H1 (cell line): ENCODE measurements at regions not wholly inside any gene's neighbourhood (a gene's known extent, or its start where the extent isn't known, plus 50 kb on each side); places are given as distances from the start of the nearest gene placed in this dataset.
A peak's percentile ranks its signal among the peaks of the same experiment; 100 is the strongest.

Source experiments
- CTCF ChIA-PET: fragments of 300-600 bp; sonication (Branson Sonifier 250); formaldehyde crosslinking; loops from one replicate; lab custom pipeline; 2021; ENCODE audit not compliant: partially characterized antibody; lab: Charles Lee
- POLR2A ChIA-PET: fragments of 300-600 bp; sonication (Branson Sonifier 250); formaldehyde crosslinking; loops from one replicate; lab custom pipeline; 2021; ENCODE audit warnings: inconsistent platforms; ENCODE audit not compliant: partially characterized antibody; lab: Charles Lee
- DNase-seq, 2 experiments: peaks; one replicate each; pipeline versions ENCODE4 v3.0.0 to v3.0.0-alpha.2; 2010 to 2022; ENCODE audit warnings: low spot score in 2 of 2, low read depth in 1 of 2, mixed read lengths in 1 of 2
- FAIRE-seq: peaks from 2 replicates; lab custom pipeline; 2011; peaks lifted over from hg19 to GRCh38; lab: Jason Lieb, UNC
- H2AFZ ChIP-seq: 2 replicates; pipeline ENCODE4 v1.8.1; 2012; ENCODE audit warnings: low read length, inconsistent platforms
- H2AK5ac ChIP-seq: 2 replicates; pipeline ENCODE4 v1.6.1; 2013; ENCODE audit warnings: low read depth, low read length
- H2BK120ac ChIP-seq: replicated peaks from 2 replicates; pipeline ENCODE3; 2013; ENCODE audit warnings: low read depth, low read length, inconsistent platforms
- H2BK12ac ChIP-seq: 2 replicates; pipeline ENCODE4 v1.6.1; 2013; ENCODE audit warnings: low read depth, low read length
- H2BK15ac ChIP-seq: 2 replicates; pipeline ENCODE4 v1.6.1; 2013; ENCODE audit warnings: low read length
- H2BK20ac ChIP-seq: 2 replicates; pipeline ENCODE4 v1.6.1; 2013; ENCODE audit warnings: low read length
- H2BK5ac ChIP-seq: 2 replicates; pipeline ENCODE4 v1.6.1; 2013; ENCODE audit warnings: low read depth, low read length
- H3K14ac ChIP-seq: 2 replicates; pipeline ENCODE4 v1.6.1; 2013; ENCODE audit warnings: inconsistent platforms; ENCODE audit not compliant: insufficient read length
- H3K18ac ChIP-seq: 2 replicates; pipeline ENCODE4 v1.6.1; 2013; ENCODE audit warnings: low read length; ENCODE audit errors: extremely low read depth
- H3K23ac ChIP-seq: 2 replicates; pipeline ENCODE4 v1.6.1; 2013; ENCODE audit warnings: inconsistent platforms; ENCODE audit not compliant: insufficient read length
- H3K23me2 ChIP-seq: 2 replicates; pipeline ENCODE4 v1.6.1; 2013; ENCODE audit warnings: low read depth, low read length
- H3K27ac ChIP-seq: 2 replicates; pipeline ENCODE4 v1.6.1; 2011; ENCODE audit warnings: low read depth, low read length, inconsistent platforms
- H3K27me3 ChIP-seq, 4 experiments: replicated peaks in 1 of 4; 1 replicate in 1 of 4; 2 replicates in 3 of 4; pipeline versions ENCODE4 v1.6.1 to v1.8.1; 2011 to 2013; ENCODE audit warnings: low read length in 3 of 4, mild to moderate bottlenecking in 3 of 4, inconsistent platforms in 2 of 4, mixed read lengths in 2 of 4, moderate library complexity in 1 of 4; ENCODE audit not compliant: control insufficient read depth in 3 of 4, insufficient read depth in 3 of 4; ENCODE audit errors: extremely low read depth in 1 of 4
- H3K36me3 ChIP-seq, 4 experiments: 2 replicates each; pipeline versions ENCODE4 v1.6.1 to v1.8.1; 2011 to 2013; ENCODE audit warnings: mild to moderate bottlenecking in 4 of 4, low read length in 3 of 4, moderate library complexity in 2 of 4, control low read depth in 1 of 4, inconsistent platforms in 1 of 4; ENCODE audit not compliant: insufficient read depth in 4 of 4, control insufficient read depth in 2 of 4
- H3K4ac ChIP-seq: replicated peaks from 2 replicates; pipeline ENCODE3; 2013; ENCODE audit warnings: low read length, low read depth, mixed read lengths, inconsistent platforms; ENCODE audit not compliant: insufficient read length
- H3K4me1 ChIP-seq, 4 experiments: replicated peaks in 1 of 4; 1 replicate in 1 of 4; 2 replicates in 3 of 4; pipeline versions ENCODE4 v1.6.1 to v1.8.1; 2011 to 2013; ENCODE audit warnings: low read length in 3 of 4, inconsistent platforms in 2 of 4, mixed read lengths in 1 of 4; ENCODE audit not compliant: insufficient read depth in 4 of 4, control insufficient read depth in 3 of 4
- H3K4me2 ChIP-seq, 2 experiments: 2 replicates each; pipeline versions ENCODE4 v1.6.1 to v1.8.1; 2011 to 2013; ENCODE audit warnings: low read depth in 2 of 2, low read length in 2 of 2, control low read depth in 1 of 2, inconsistent platforms in 1 of 2, mild to moderate bottlenecking in 1 of 2; ENCODE audit not compliant: insufficient read depth in 1 of 2
- H3K4me3 ChIP-seq, 4 experiments: fragments of 200-600, 300-600 bp in 1 of 4; sonication (generic), shearing (Covaris generic), sonication (Bioruptor Twin) in 1 of 4; 2 replicates each; pipeline versions ENCODE4 v1.5.1 to v1.8.1; 2011 to 2016; ENCODE audit warnings: low read length in 4 of 4, low read depth in 3 of 4, control low read depth in 2 of 4, inconsistent platforms in 2 of 4, mild to moderate bottlenecking in 2 of 4, mixed read lengths in 1 of 4, moderate library complexity in 1 of 4; ENCODE audit not compliant: insufficient read depth in 2 of 4; ENCODE audit errors: extremely low read depth in 1 of 4
- H3K56ac ChIP-seq: replicated peaks from 2 replicates; pipeline ENCODE3; 2013; ENCODE audit warnings: low read depth, mild to moderate bottlenecking, mixed read lengths, low read length, inconsistent platforms; ENCODE audit not compliant: insufficient read length
- H3K79me1 ChIP-seq: 2 replicates; pipeline ENCODE4 v1.6.1; 2013; ENCODE audit warnings: low read depth, low read length, control low read depth
- H3K79me2 ChIP-seq, 2 experiments: 2 replicates each; pipeline versions ENCODE4 v1.6.1 to v1.8.1; 2012 to 2013; ENCODE audit warnings: low read length in 2 of 2, mild to moderate bottlenecking in 2 of 2, inconsistent platforms in 1 of 2; ENCODE audit not compliant: insufficient read depth in 2 of 2, control insufficient read depth in 1 of 2
- H3K9ac ChIP-seq, 4 experiments: replicated peaks in 1 of 4; 1 replicate in 1 of 4; 2 replicates in 3 of 4; pipeline versions ENCODE4 v1.6.1 to v1.8.1; 2011 to 2013; ENCODE audit warnings: low read depth in 3 of 4, low read length in 3 of 4, control low read depth in 2 of 4, mild to moderate bottlenecking in 2 of 4, moderate library complexity in 2 of 4, inconsistent platforms in 1 of 4; ENCODE audit errors: extremely low read depth in 1 of 4
- H3K9me3 ChIP-seq, 2 experiments: 2 replicates each; pipeline versions ENCODE4 v1.6.1 to v1.8.1; 2012 to 2013; ENCODE audit warnings: mild to moderate bottlenecking in 2 of 2, moderate library complexity in 2 of 2, control low read depth in 1 of 2, inconsistent platforms in 1 of 2, low read depth in 1 of 2, low read length in 1 of 2, mixed read lengths in 1 of 2; ENCODE audit not compliant: insufficient read depth in 2 of 2
- H4K20me1 ChIP-seq, 2 experiments: replicated peaks in 1 of 2; 2 replicates each; pipeline versions ENCODE3 to v1.8.1; 2011 to 2013; ENCODE audit warnings: inconsistent platforms in 2 of 2, low read length in 2 of 2, mild to moderate bottlenecking in 1 of 2; ENCODE audit not compliant: insufficient read depth in 2 of 2, control insufficient read depth in 1 of 2
- H4K5ac ChIP-seq: 2 replicates; pipeline ENCODE4 v1.6.1; 2013; ENCODE audit warnings: low read length, low read depth, mixed read lengths, inconsistent platforms; ENCODE audit not compliant: insufficient read length
- H4K8ac ChIP-seq: 2 replicates; pipeline ENCODE4 v1.8.0; 2013; ENCODE audit warnings: mild to moderate bottlenecking, moderate library complexity, low read length, inconsistent platforms; ENCODE audit not compliant: insufficient read depth; ENCODE audit errors: extremely low read depth
- H4K91ac ChIP-seq: replicated peaks from 2 replicates; pipeline ENCODE3; 2013; ENCODE audit warnings: low read length, mixed read lengths, inconsistent platforms; ENCODE audit not compliant: insufficient read length
- MAFK ChIP-seq: IDR thresholded peaks from 2 replicates; pipeline ENCODE4 v1.6.1; 2012; ENCODE audit warnings: low read depth, mild to moderate bottlenecking, improper control_type of control experiment, low read length
- NRF1 ChIP-seq: IDR thresholded peaks from 2 replicates; pipeline ENCODE4 v1.6.1; 2011; ENCODE audit warnings: mild to moderate bottlenecking, low read depth, low read length, improper control_type of control experiment
- SIN3A ChIP-seq, 2 experiments: IDR thresholded peaks in 1 of 2; conservative IDR thresholded peaks in 1 of 2; 2 replicates each; pipeline ENCODE4 v1.6.1; 2011 to 2012; ENCODE audit warnings: low read length in 2 of 2, improper control_type of control experiment in 1 of 2, low read depth in 1 of 2, mild to moderate bottlenecking in 1 of 2
- TBP ChIP-seq: IDR thresholded peaks from 2 replicates; pipeline ENCODE4 v1.6.1; 2011; ENCODE audit warnings: low read depth, low read length, improper control_type of control experiment
- WGBS, 2 experiments: shearing (Covaris generic) in 1 of 2; methylation state at CpG; one replicate each; pipeline versions ENCODE4 v1.1.6 to v1.1.7; 2013 to 2015; ENCODE audit warnings: low lambda C conversion rate in 2 of 2, mixed read lengths in 2 of 2, inconsistent platforms in 1 of 2, low coverage in 1 of 2, missing lambda C conversion rate in 1 of 2; ENCODE audit not compliant: insufficient replicate concordance in 2 of 2, insufficient coverage in 1 of 2, insufficient read length in 1 of 2; ENCODE audit errors: extremely low coverage in 1 of 2, missing lambda C conversion rate in 1 of 2; 5-methylcytosine and 5-hydroxymethylcytosine counted together

DNA sequence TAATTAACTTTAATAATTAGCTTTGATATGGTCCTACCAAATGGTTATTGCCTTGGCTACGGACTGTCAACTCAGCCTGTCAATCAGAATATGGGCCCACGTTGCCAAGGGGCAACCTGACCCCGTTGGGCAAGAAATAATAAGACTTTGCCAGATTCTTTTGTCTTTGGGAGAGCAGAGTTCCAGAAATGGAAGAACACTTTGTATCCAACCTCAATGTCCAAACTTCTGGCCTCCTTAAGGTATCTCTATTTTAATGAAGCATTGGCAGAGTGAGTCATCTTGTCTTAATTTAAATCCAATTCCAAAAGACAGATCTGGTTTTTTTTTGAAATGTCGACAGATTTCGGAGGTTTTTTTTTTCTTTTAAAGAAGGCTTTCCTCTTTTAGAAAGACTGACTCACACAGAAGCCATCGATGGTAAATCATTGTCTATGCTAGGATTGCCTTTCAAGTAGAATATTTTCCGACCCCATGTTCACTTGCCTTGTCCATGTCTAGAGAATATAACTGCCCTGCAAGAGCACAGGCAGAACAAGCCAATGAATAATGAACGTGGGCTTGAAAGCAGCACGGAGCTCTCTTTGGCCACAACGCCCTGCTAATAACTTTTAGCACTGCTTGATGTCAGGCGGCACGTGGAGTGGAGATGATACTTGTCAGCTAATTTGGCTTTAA lies 190.3 kb upstream of the GATB start:
- no peaks in the 10 kb centered on the region for H3K27me3 ChIP-seq
- H4K20me1 ChIP-seq: no peaks in the 10 kb centered on the region
- no peaks in the 10 kb centered on the region for H3K36me3 ChIP-seq
- H3K4me1 ChIP-seq: no peaks in the 10 kb centered on the region
- H3K14ac ChIP-seq: no peak overlapping the region
- H4K8ac ChIP-seq: no peak overlapping the region
- no peak overlapping the region for H4K91ac ChIP-seq
- no peak overlapping the region for H3K4ac ChIP-seq
- 85% methylated on average over 12 of the region's 12 CpGs; no CpG with 5 or more reads in 1 of the 2 experiments for WGBS, 2 experiments
- CTCF ChIA-PET: no interaction called here
- H3K23ac ChIP-seq: no peak overlapping the region
- no peak overlapping the region for H3K56ac ChIP-seq
- no peaks in the 10 kb centered on the region for H3K23me2 ChIP-seq
- DNase-seq (no peak), FAIRE-seq (no peak)
- H3K18ac ChIP-seq: no peak overlapping the region
- no peak overlapping the region for H2BK12ac ChIP-seq
- H2BK15ac ChIP-seq: no peak overlapping the region
- H4K5ac ChIP-seq: no peak overlapping the region
- no peak overlapping the region for H2AK5ac ChIP-seq
- no peak overlapping the region for H3K9ac ChIP-seq
- H2BK5ac ChIP-seq: no peak overlapping the region
- POLR2A ChIA-PET: no interaction called here
- no peak overlapping the region for H3K27ac ChIP-seq
- no peak overlapping the region for H2BK120ac ChIP-seq
- H3K79me1 ChIP-seq: no peaks in the 10 kb centered on the region
- no peaks in the 10 kb centered on the region for H3K79me2 ChIP-seq
- 0 out of 2 replicates have a peak overlapping the region, but pooled peaks have one; percentile 75 for H2AFZ ChIP-seq
- H2BK20ac ChIP-seq: no peak overlapping the region
- H3K4me2 ChIP-seq: no peak overlapping the region
- H3K4me3 ChIP-seq: no peak overlapping the region
- H3K9me3 ChIP-seq: peaks cover 18 to 24% of the 10 kb centered on the region in 2 experiments
- TF ChIP-seq NRF1 (no peak), TBP (no peak), MAFK (no peak), SIN3A (conservative IDR thresholded peaks at IDR 0.05 in 1 of 2, IDR thresholded peaks at IDR 0.05 in 1 of 2; ENCODE audit: low read depth in 1 of 2, low read length in 2 of 2) (no peak)
